ENCODE measurements at regions not wholly inside any gene's neighbourhood (a gene's known extent, or its start where the extent isn't known, plus 50 kb on each side); places are given as distances from the start of the nearest gene placed in this dataset.

DNA sequence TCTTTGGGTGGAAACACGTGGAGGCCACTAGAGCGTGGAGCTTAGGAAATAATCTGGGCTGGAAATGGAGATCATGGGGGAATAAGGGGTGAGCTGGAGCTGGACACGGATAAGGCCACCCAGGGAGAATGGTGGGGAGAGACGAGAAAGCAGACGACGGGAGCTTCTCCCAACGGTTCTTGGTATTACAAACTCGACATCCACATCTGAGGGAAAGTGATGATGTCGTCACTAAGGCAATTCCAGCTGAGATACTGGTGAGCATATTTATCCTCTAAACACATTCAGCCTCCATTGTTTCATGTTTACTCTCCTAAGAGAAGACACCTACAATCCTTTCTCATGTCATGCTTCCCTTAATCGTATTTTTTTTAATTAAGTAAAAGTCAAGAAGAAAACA lies 50.2 kb upstream of the SNX9 start:
- DNase-seq (ENCODE audit: low spot score), result no peak
